GM18505 (cell line): ENCODE measurements at regions not wholly inside any gene's neighbourhood (a gene's known extent, or its start where the extent isn't known, plus 50 kb on each side); places are given as distances from the start of the nearest gene placed in this dataset.

Experiments
- ATAC-seq: cut with Tn5 transposase; IDR thresholded peaks from one replicate; pipeline ENCODE4 v1.9.1; 2021; ENCODE audit not compliant: unreplicated experiment
- POLR2A ChIP-seq: IDR thresholded peaks from 4 replicates; pipeline ENCODE4 v1.6.1; 2011; ENCODE audit warnings: borderline replicate concordance; ENCODE audit not compliant: insufficient read depth, insufficient read length; ENCODE audit errors: extremely low read depth

- no peak for TF ChIP-seq POLR2A
- no peak for ATAC-seq
Observed at GRCh38 chr1:38718031-38718430, 141.5 kb downstream of the RRAGC start.

- TF ChIP-seq POLR2A, result no peak
- ATAC-seq, result no peak
Observed at GRCh38 chr1:38716229-38716628, 143.3 kb downstream of the RRAGC start.

- no peak for ATAC-seq
- no peak for TF ChIP-seq POLR2A
Observed at GRCh38 chr1:38715415-38715814, 144.2 kb downstream of the RRAGC start.

GRCh38 chr1:38712046-38712445, 147.5 kb downstream of the RRAGC start:
- ATAC-seq, result no peak
- no peak for TF ChIP-seq POLR2A

GRCh38 chr1:38708701-38709258, 150.8 kb downstream of the RRAGC start:
- no peak for ATAC-seq

GRCh38 chr1:38701088-38701487, 158.5 kb downstream of the RRAGC start:
- no peak for TF ChIP-seq POLR2A
- ATAC-seq, result no peak

More at GRCh38 chr1:38708701-38709258, 150.8 kb downstream of the RRAGC start:
- TF ChIP-seq POLR2A, result no peak

GRCh38 chr1:38700077-38700470, 159.5 kb downstream of the RRAGC start:
- no peak for TF ChIP-seq POLR2A
- no peak for ATAC-seq

- no peak for TF ChIP-seq POLR2A
- ATAC-seq, result no peak
Observed at GRCh38 chr1:38699330-38700076, 160.1 kb downstream of the RRAGC start.

GRCh38 chr1:38697387-38697786, 162.2 kb downstream of the RRAGC start:
- no peak for TF ChIP-seq POLR2A
- ATAC-seq, result no peak

GRCh38 chr1:38696371-38696770, 163.2 kb downstream of the RRAGC start:
- TF ChIP-seq POLR2A, result no peak
- no peak for ATAC-seq

GRCh38 chr1:38693759-38694158, 165.8 kb downstream of the RRAGC start:
- no peak for TF ChIP-seq POLR2A
- no peak for ATAC-seq

- no peak for ATAC-seq
- TF ChIP-seq POLR2A, result no peak
Observed at GRCh38 chr1:38693031-38693430, 166.5 kb downstream of the RRAGC start.

- no peak for TF ChIP-seq POLR2A
- no peak for ATAC-seq
Observed at GRCh38 chr1:38690790-38691449, 168.7 kb downstream of the RRAGC start.

GRCh38 chr1:38686927-38687255, 172.7 kb downstream of the RRAGC start:
- TF ChIP-seq POLR2A, result no peak
- ATAC-seq, result no peak
